Keratinocyte (primary cell): ENCODE measurements at regions not wholly inside any gene's neighbourhood (a gene's known extent, or its start where the extent isn't known, plus 50 kb on each side); places are given as distances from the start of the nearest gene placed in this dataset.

ENCODE experiments used
- EZH2 ChIP-seq: IDR thresholded peaks from one replicate; pipeline ENCODE4 v1.6.1; 2012; ENCODE audit warnings: inconsistent platforms, mild to moderate bottlenecking, low read length, moderate library complexity
- TF ChIP-seq, protein P1 (sequence below), 3 experiments: IDR thresholded peaks in 1 of 3; conservative IDR thresholded peaks in 1 of 3; optimal IDR thresholded peaks in 1 of 3; 2 replicates in 2 of 3; 3 replicates in 1 of 3; pipeline versions ENCODE3 to v1.5.1; 2011; ENCODE audit warnings: low read length in 3 of 3, mild to moderate bottlenecking in 3 of 3, moderate library complexity in 2 of 3, control low read depth in 1 of 3, inconsistent platforms in 1 of 3; ENCODE audit not compliant: insufficient read depth in 2 of 3; ENCODE audit errors: extremely low read depth in 1 of 3

DNA sequence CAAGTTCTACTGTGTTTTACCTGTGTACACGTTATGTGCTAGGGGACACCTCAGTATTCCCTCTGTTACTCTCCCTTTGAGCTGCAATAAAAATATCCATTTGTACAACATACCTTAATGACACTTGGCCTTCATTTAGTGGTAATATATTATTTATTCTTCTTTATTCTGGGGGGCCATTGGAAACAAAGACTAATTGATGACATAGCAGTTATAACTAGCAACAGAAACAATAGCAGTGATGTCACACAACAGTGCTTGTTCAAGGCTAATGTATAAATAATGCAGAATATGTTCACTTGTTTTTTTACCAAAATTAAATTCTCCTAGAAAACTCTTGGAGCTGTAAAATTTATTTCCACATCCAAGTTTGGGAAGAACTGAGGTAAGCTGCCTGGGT lies 92.2 kb upstream of the FAM83B start:
- TF ChIP-seq, protein P1, sequence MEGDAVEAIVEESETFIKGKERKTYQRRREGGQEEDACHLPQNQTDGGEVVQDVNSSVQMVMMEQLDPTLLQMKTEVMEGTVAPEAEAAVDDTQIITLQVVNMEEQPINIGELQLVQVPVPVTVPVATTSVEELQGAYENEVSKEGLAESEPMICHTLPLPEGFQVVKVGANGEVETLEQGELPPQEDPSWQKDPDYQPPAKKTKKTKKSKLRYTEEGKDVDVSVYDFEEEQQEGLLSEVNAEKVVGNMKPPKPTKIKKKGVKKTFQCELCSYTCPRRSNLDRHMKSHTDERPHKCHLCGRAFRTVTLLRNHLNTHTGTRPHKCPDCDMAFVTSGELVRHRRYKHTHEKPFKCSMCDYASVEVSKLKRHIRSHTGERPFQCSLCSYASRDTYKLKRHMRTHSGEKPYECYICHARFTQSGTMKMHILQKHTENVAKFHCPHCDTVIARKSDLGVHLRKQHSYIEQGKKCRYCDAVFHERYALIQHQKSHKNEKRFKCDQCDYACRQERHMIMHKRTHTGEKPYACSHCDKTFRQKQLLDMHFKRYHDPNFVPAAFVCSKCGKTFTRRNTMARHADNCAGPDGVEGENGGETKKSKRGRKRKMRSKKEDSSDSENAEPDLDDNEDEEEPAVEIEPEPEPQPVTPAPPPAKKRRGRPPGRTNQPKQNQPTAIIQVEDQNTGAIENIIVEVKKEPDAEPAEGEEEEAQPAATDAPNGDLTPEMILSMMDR (optimal IDR thresholded peaks at IDR 0.05 in 1 of 3, IDR thresholded peaks at IDR 0.05 in 1 of 3, conservative IDR thresholded peaks at IDR 0.05 in 1 of 3; ENCODE audit: extremely low read depth in 1 of 3, insufficient read depth in 2 of 3, low read length in 3 of 3): no peak
- no peak for TF ChIP-seq EZH2
